Neural cell (in vitro differentiated cells): ENCODE measurements at regions not wholly inside any gene's neighbourhood (a gene's known extent, or its start where the extent isn't known, plus 50 kb on each side); places are given as distances from the start of the nearest gene placed in this dataset.

Experiments used
- H2AFZ ChIP-seq: fragments of 200-600, 300-800 bp; sonication (generic), shearing (Covaris generic); 2 replicates; pipeline ENCODE4 v1.6.0; 2014; ENCODE audit warnings: low read depth, mild to moderate bottlenecking, antibody characterized with exemption, low read length, moderate library complexity
- H3F3A ChIP-seq: fragments of 200-600 bp; shearing (Covaris generic); 2 replicates; pipeline ENCODE4 v1.6.1; 2016; ENCODE audit warnings: mild to moderate bottlenecking, moderate library complexity, mixed read lengths, antibody characterized with exemption, low read length; ENCODE audit not compliant: insufficient read depth, poor library complexity, severe bottlenecking
- H3K27ac ChIP-seq: fragments of 200-600, 300-800 bp; sonication (generic), shearing (Covaris generic); 2 replicates; pipeline ENCODE4 v1.5.1; 2014; ENCODE audit warnings: mild to moderate bottlenecking, low read length, moderate library complexity
- H3K27me3 ChIP-seq: fragments of 300-800, 200-600 bp; sonication (generic), shearing (Covaris generic); 2 replicates; pipeline ENCODE4 v1.6.0; 2014; ENCODE audit warnings: mild to moderate bottlenecking, low read depth, low read length, moderate library complexity; ENCODE audit not compliant: insufficient read depth
- H3K36me3 ChIP-seq: fragments of 300-800, 200-600 bp; sonication (generic), shearing (Covaris generic); 2 replicates; pipeline ENCODE4 v1.5.1; 2014; ENCODE audit warnings: mild to moderate bottlenecking, antibody characterized with exemption, low read length, moderate library complexity; ENCODE audit not compliant: insufficient read depth
- H3K4me2 ChIP-seq: fragments of 300-800, 200-600 bp; sonication (generic), shearing (Covaris generic); 2 replicates; pipeline ENCODE4 v1.6.0; 2014; ENCODE audit warnings: mild to moderate bottlenecking, low read length
- H3K4me3 ChIP-seq: fragments of 300-800, 200-600 bp; sonication (generic), shearing (Covaris generic); 2 replicates; pipeline ENCODE4 v1.5.1; 2014; ENCODE audit warnings: mild to moderate bottlenecking, low read length, moderate library complexity
- H3K79me2 ChIP-seq: fragments of 200-600 bp; shearing (Covaris generic); replicated peaks from 2 replicates; pipeline ENCODE4 v1.6.0; 2014; ENCODE audit warnings: mild to moderate bottlenecking, low read length, moderate library complexity; ENCODE audit not compliant: insufficient read depth
- H3K9ac ChIP-seq: fragments of 300-800, 200-600 bp; sonication (generic), shearing (Covaris generic); 2 replicates; pipeline ENCODE4 v1.6.1; 2016; ENCODE audit warnings: mild to moderate bottlenecking, low read length, mixed read lengths
- H3K9me2 ChIP-seq: fragments of 200-600 bp; shearing (Covaris generic); 2 replicates; pipeline ENCODE4 v1.6.1; 2016; ENCODE audit warnings: mild to moderate bottlenecking, low read length, mixed read lengths; ENCODE audit not compliant: insufficient read depth
- H3K9me3 ChIP-seq: fragments of 200-600, 300-800 bp; sonication (generic), shearing (Covaris generic); 2 replicates; pipeline ENCODE4 v1.6.1; 2016; ENCODE audit warnings: mild to moderate bottlenecking, mixed run types, low read length, moderate library complexity, mixed read lengths
- H4K20me1 ChIP-seq: fragments of 200-600 bp; shearing (Covaris generic); 2 replicates; pipeline ENCODE4 v1.6.1; 2016; ENCODE audit warnings: mild to moderate bottlenecking, mixed run types; ENCODE audit not compliant: insufficient read depth
- EP300 ChIP-seq: fragments of 450-650 bp; conservative IDR thresholded peaks from 2 replicates; pipeline ENCODE4 v1.6.1; 2014; ENCODE audit warnings: antibody characterized with exemption, mild to moderate bottlenecking, moderate library complexity; ENCODE audit not compliant: poor library complexity, severe bottlenecking
- EZH2 ChIP-seq: fragments of 200-600, 300-800 bp; shearing (Covaris generic), sonication (generic); IDR thresholded peaks from 2 replicates; pipeline ENCODE4 v1.6.1; 2014; ENCODE audit warnings: antibody characterized with exemption, low read length, borderline replicate concordance, mild to moderate bottlenecking; ENCODE audit not compliant: insufficient read depth, poor library complexity, severe bottlenecking
- MXI1 ChIP-seq: fragments of 450-650 bp; conservative IDR thresholded peaks from 2 replicates; pipeline ENCODE4 v1.6.1; 2014; ENCODE audit warnings: antibody characterized with exemption, mild to moderate bottlenecking; ENCODE audit not compliant: poor library complexity, severe bottlenecking
- POLR2AphosphoS5 ChIP-seq: IDR thresholded peaks from 2 replicates; pipeline ENCODE4 v1.6.1; 2012
- RAD21 ChIP-seq: fragments of 450-650 bp; conservative IDR thresholded peaks from 2 replicates; pipeline ENCODE4 v1.6.1; 2014; ENCODE audit warnings: antibody characterized with exemption, mild to moderate bottlenecking, moderate library complexity
- SMC3 ChIP-seq: fragments of 450-650 bp; conservative IDR thresholded peaks from 2 replicates; pipeline ENCODE4 v1.6.1; 2014; ENCODE audit warnings: antibody characterized with exemption, mild to moderate bottlenecking, moderate library complexity; ENCODE audit not compliant: poor library complexity
- TAF1 ChIP-seq: IDR thresholded peaks from 2 replicates; pipeline ENCODE4 v1.6.1; 2012; ENCODE audit warnings: low read depth
- TF ChIP-seq, protein P1 (sequence below): fragments of 450-650 bp; IDR thresholded peaks from 2 replicates; pipeline ENCODE4 v1.5.1; 2014; ENCODE audit warnings: antibody characterized with exemption, mild to moderate bottlenecking, moderate library complexity; ENCODE audit not compliant: poor library complexity, severe bottlenecking
- TF ChIP-seq, protein P2 (sequence below): IDR thresholded peaks from 2 replicates; pipeline ENCODE4 v1.6.1; 2012; ENCODE audit warnings: borderline replicate concordance

DNA sequence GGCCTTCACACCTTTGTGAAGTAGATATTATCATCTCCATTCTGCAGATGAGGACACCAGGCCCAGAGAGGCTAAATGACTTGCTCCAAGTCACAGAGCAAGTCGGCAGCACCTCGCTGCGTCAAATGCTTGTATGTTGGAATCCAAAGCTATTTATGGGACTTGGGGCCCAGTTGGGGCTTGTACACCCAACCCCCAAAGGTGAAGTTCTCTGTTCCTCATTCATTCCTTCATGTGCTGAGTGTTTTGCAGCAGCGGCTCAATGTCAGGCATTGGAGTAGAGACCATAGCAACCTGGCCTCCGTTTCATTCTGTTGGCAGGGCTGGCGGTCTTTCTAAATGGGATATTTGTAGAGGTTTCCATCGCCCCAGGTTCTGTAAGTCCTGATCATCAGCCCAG, 113.4 kb upstream of the SLC25A33 start:
- Histone ChIP-seq H3F3A (no peaks in the 10 kb centered on the region), H3K36me3 (no peaks in the 10 kb centered on the region), H3K4me3 (no peak overlapping the region), H3K9me2 (no peaks in the 10 kb centered on the region), H3K4me2 (no peak overlapping the region), H3K79me2 (no peaks in the 10 kb centered on the region), H4K20me1 (no peaks in the 10 kb centered on the region), H3K9ac (no peak overlapping the region), H3K27me3 (no peaks in the 10 kb centered on the region), H2AFZ (no peak overlapping the region), H3K9me3 (no peaks in the 10 kb centered on the region), H3K27ac (no peak overlapping the region)
- TF ChIP-seq, protein P1, sequence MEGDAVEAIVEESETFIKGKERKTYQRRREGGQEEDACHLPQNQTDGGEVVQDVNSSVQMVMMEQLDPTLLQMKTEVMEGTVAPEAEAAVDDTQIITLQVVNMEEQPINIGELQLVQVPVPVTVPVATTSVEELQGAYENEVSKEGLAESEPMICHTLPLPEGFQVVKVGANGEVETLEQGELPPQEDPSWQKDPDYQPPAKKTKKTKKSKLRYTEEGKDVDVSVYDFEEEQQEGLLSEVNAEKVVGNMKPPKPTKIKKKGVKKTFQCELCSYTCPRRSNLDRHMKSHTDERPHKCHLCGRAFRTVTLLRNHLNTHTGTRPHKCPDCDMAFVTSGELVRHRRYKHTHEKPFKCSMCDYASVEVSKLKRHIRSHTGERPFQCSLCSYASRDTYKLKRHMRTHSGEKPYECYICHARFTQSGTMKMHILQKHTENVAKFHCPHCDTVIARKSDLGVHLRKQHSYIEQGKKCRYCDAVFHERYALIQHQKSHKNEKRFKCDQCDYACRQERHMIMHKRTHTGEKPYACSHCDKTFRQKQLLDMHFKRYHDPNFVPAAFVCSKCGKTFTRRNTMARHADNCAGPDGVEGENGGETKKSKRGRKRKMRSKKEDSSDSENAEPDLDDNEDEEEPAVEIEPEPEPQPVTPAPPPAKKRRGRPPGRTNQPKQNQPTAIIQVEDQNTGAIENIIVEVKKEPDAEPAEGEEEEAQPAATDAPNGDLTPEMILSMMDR: no peak
- TF ChIP-seq, protein P2, sequence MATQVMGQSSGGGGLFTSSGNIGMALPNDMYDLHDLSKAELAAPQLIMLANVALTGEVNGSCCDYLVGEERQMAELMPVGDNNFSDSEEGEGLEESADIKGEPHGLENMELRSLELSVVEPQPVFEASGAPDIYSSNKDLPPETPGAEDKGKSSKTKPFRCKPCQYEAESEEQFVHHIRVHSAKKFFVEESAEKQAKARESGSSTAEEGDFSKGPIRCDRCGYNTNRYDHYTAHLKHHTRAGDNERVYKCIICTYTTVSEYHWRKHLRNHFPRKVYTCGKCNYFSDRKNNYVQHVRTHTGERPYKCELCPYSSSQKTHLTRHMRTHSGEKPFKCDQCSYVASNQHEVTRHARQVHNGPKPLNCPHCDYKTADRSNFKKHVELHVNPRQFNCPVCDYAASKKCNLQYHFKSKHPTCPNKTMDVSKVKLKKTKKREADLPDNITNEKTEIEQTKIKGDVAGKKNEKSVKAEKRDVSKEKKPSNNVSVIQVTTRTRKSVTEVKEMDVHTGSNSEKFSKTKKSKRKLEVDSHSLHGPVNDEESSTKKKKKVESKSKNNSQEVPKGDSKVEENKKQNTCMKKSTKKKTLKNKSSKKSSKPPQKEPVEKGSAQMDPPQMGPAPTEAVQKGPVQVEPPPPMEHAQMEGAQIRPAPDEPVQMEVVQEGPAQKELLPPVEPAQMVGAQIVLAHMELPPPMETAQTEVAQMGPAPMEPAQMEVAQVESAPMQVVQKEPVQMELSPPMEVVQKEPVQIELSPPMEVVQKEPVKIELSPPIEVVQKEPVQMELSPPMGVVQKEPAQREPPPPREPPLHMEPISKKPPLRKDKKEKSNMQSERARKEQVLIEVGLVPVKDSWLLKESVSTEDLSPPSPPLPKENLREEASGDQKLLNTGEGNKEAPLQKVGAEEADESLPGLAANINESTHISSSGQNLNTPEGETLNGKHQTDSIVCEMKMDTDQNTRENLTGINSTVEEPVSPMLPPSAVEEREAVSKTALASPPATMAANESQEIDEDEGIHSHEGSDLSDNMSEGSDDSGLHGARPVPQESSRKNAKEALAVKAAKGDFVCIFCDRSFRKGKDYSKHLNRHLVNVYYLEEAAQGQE: no peak
- TF ChIP-seq EP300 (no peak), POLR2AphosphoS5 (no peak), RAD21 (no peak), TAF1 (no peak), MXI1 (no peak), SMC3 (no peak), EZH2 (no peak)

DNA sequence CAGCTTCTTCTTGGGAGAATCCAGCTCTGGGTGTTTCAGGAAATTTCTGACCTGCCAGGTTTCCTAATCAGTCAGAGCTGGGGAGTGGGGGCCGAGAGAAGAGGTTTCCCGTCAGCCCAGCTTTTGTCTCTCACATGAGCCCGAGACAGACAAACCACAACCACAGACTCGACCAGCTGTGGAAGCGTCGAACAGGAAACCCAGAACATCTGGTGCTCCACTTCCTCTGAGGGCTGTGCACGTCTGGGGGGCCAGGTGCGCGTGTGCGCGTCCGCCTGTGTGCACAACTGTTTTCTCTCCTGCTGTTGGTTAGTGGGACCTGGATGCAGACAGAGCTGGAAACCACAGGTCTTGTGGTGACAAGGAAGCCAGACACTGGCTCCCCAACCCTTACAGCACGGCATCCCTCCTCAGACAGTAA, 113.0 kb upstream of the SLC25A33 start:
- Histone ChIP-seq H3K79me2 (no peaks in the 10 kb centered on the region), H3K27ac (no peak overlapping the region), H3K9ac (no peak overlapping the region), H3F3A (no peaks in the 10 kb centered on the region), H4K20me1 (no peaks in the 10 kb centered on the region), H3K9me3 (no peaks in the 10 kb centered on the region), H3K9me2 (no peaks in the 10 kb centered on the region), H3K4me2 (no peak overlapping the region), H3K27me3 (no peaks in the 10 kb centered on the region), H3K4me3 (no peak overlapping the region), H3K36me3 (no peaks in the 10 kb centered on the region), H2AFZ (no peak overlapping the region)
- no peak for TF ChIP-seq MXI1
- no peak for TF ChIP-seq TAF1
- TF ChIP-seq, protein P2: no peak
- TF ChIP-seq, protein P1: no peak
- TF ChIP-seq POLR2AphosphoS5: no peak
- TF ChIP-seq SMC3: no peak
- TF ChIP-seq RAD21: no peak
